Endodermal cell (in vitro differentiated cells): ENCODE measurements at regions not wholly inside any gene's neighbourhood (a gene's known extent, or its start where the extent isn't known, plus 50 kb on each side); places are given as distances from the start of the nearest gene placed in this dataset.
A peak's percentile ranks its signal among the peaks of the same experiment; 100 is the strongest.

Experiments
- DNase-seq: peaks from one replicate; pipeline ENCODE4 v3.0.0-alpha.2; 2017
- H3K27ac ChIP-seq: 2 replicates; pipeline ENCODE4 v1.5.1; 2013; ENCODE audit warnings: mild to moderate bottlenecking, low read depth, low read length, moderate library complexity
- H3K27me3 ChIP-seq: 2 replicates; pipeline ENCODE4 v1.6.1; 2013; ENCODE audit warnings: mild to moderate bottlenecking, low read length, moderate library complexity; ENCODE audit not compliant: insufficient read depth, control insufficient read depth, poor library complexity, severe bottlenecking
- H3K36me3 ChIP-seq: 2 replicates; pipeline ENCODE4 v1.7.0; 2013; ENCODE audit warnings: mild to moderate bottlenecking, low read length, moderate library complexity; ENCODE audit not compliant: control insufficient read depth, insufficient read depth
- H3K4me1 ChIP-seq: one replicate; pipeline ENCODE4 v1.7.0; 2013; ENCODE audit warnings: low read length; ENCODE audit not compliant: control insufficient read depth, insufficient read depth
- H3K4me3 ChIP-seq: 2 replicates; pipeline ENCODE4 v1.5.1; 2013; ENCODE audit warnings: mild to moderate bottlenecking, low read length, moderate library complexity
- H3K9ac ChIP-seq: 2 replicates; pipeline ENCODE4 v1.6.1; 2013; ENCODE audit warnings: mild to moderate bottlenecking, low read length, moderate library complexity; ENCODE audit not compliant: poor library complexity, severe bottlenecking; ENCODE audit errors: extremely low read depth
- H3K9me3 ChIP-seq: 2 replicates; pipeline ENCODE4 v1.6.1; 2013; ENCODE audit warnings: mild to moderate bottlenecking, low read length, moderate library complexity; ENCODE audit not compliant: control insufficient read depth
- H3K27ac Mint-ChIP-seq: 2 replicates; pipeline ENCODE4 v1.8.0; 2020; ENCODE audit warnings: mixed read lengths
- H3K27me3 Mint-ChIP-seq: 2 replicates; pipeline ENCODE4 v1.8.0; 2021; ENCODE audit warnings: mild to moderate bottlenecking, mixed read lengths; ENCODE audit not compliant: insufficient read depth
- H3K36me3 Mint-ChIP-seq: 2 replicates; pipeline ENCODE4 v1.8.0; 2020; ENCODE audit warnings: low read depth, mixed read lengths
- H3K4me1 Mint-ChIP-seq: 2 replicates; pipeline ENCODE4 v1.8.0; 2020; ENCODE audit warnings: mixed read lengths
- H3K4me3 Mint-ChIP-seq: 2 replicates; pipeline ENCODE4 v1.8.0; 2020; ENCODE audit warnings: mild to moderate bottlenecking, moderate library complexity, mixed read lengths
- H3K9me3 Mint-ChIP-seq: 2 replicates; pipeline ENCODE4 v1.8.0; 2020; ENCODE audit warnings: mild to moderate bottlenecking, mixed read lengths
- CTCF ChIP-seq: fragments of 200-600 bp; sonication (generic); conservative IDR thresholded peaks from 2 replicates; pipeline ENCODE4 v1.5.0; 2021; ENCODE audit warnings: antibody characterized with exemption, mild to moderate bottlenecking
- WGBS, 2 experiments: methylation state at CpG; one replicate each; pipeline versions ENCODE4 v1.1.5 to v1.1.7; 2013; ENCODE audit warnings: missing lambda C conversion rate in 2 of 2, mixed read lengths in 1 of 2; ENCODE audit not compliant: insufficient coverage in 1 of 2, insufficient read length in 1 of 2; 5-methylcytosine and 5-hydroxymethylcytosine counted together

- no peaks in the 10 kb centered on the region for H3K36me3 Mint-ChIP-seq
- peak; percentile 70 for TF ChIP-seq CTCF
These were observed 331.8 kb upstream of the BTBD3 start for GRCh38 chr20:11585752-11586352.

GRCh38 chr20:11588875-11589274 is 328.8 kb upstream of the BTBD3 start:
- H3K9ac ChIP-seq, result no peak overlapping the region
- no peak overlapping the region for H3K4me3 ChIP-seq
- H3K36me3 ChIP-seq, result no peaks in the 10 kb centered on the region
- no peaks in the 10 kb centered on the region for H3K9me3 ChIP-seq
- H3K9me3 Mint-ChIP-seq, result peaks cover 2% of the 10 kb centered on the region
- no peak for TF ChIP-seq CTCF
- H3K36me3 Mint-ChIP-seq, result no peaks in the 10 kb centered on the region
- H3K4me1 Mint-ChIP-seq, result no peaks in the 10 kb centered on the region
- H3K4me1 ChIP-seq, result no peaks in the 10 kb centered on the region
- H3K27ac ChIP-seq, result no peak overlapping the region
- no peaks in the 10 kb centered on the region for H3K27me3 ChIP-seq
- H3K27me3 Mint-ChIP-seq, result no peaks in the 10 kb centered on the region
- no peak for DNase-seq
- 86 to 93% methylated on average over 2 to 3 of the region's 4 CpGs for WGBS, 2 experiments
- H3K4me3 Mint-ChIP-seq, result no peak overlapping the region
- H3K27ac Mint-ChIP-seq, result no peak overlapping the region

More at GRCh38 chr20:11585752-11586352, 331.8 kb upstream of the BTBD3 start:
- H3K27me3 Mint-ChIP-seq, result no peaks in the 10 kb centered on the region
- Histone ChIP-seq H3K27me3 (no peaks in the 10 kb centered on the region), H3K9me3 (no peaks in the 10 kb centered on the region), H3K36me3 (no peaks in the 10 kb centered on the region), H3K9ac (no peak overlapping the region), H3K27ac (no peak overlapping the region), H3K4me1 (no peaks in the 10 kb centered on the region), H3K4me3 (no peak overlapping the region)
- 67 to 71% methylated on average over 3 of the region's 3 CpGs for WGBS, 2 experiments
- no peaks in the 10 kb centered on the region for H3K9me3 Mint-ChIP-seq
- no peak overlapping the region for H3K4me3 Mint-ChIP-seq
- no peak overlapping the region for H3K27ac Mint-ChIP-seq
- no peaks in the 10 kb centered on the region for H3K4me1 Mint-ChIP-seq
- DNase-seq, result no peak

- no peaks in the 10 kb centered on the region for H3K36me3 ChIP-seq
These were observed 325.7 kb upstream of the BTBD3 start for GRCh38 chr20:11591965-11592364.

More at GRCh38 chr20:11591965-11592364, 325.7 kb upstream of the BTBD3 start:
- H3K9me3 Mint-ChIP-seq, result peaks cover 10% of the 10 kb centered on the region
- no peaks in the 10 kb centered on the region for H3K4me1 ChIP-seq
- peaks cover 2% of the 10 kb centered on the region for H3K27me3 Mint-ChIP-seq
- H3K27me3 ChIP-seq, result no peaks in the 10 kb centered on the region
- peaks cover 8% of the 10 kb centered on the region for H3K36me3 Mint-ChIP-seq
- no peak overlapping the region for H3K4me3 Mint-ChIP-seq
- no peak for DNase-seq
- H3K27ac Mint-ChIP-seq, result no peak overlapping the region
- no peak overlapping the region for H3K27ac ChIP-seq
- no peak for TF ChIP-seq CTCF
- peaks cover 7% of the 10 kb centered on the region for H3K9me3 ChIP-seq
- no peak overlapping the region for H3K4me3 ChIP-seq
- no peaks in the 10 kb centered on the region for H3K4me1 Mint-ChIP-seq
- H3K9ac ChIP-seq, result no peak overlapping the region
